ENCODE measurements at regions not wholly inside any gene's neighbourhood (a gene's known extent, or its start where the extent isn't known, plus 50 kb on each side); places are given as distances from the start of the nearest gene placed in this dataset.

DNA sequence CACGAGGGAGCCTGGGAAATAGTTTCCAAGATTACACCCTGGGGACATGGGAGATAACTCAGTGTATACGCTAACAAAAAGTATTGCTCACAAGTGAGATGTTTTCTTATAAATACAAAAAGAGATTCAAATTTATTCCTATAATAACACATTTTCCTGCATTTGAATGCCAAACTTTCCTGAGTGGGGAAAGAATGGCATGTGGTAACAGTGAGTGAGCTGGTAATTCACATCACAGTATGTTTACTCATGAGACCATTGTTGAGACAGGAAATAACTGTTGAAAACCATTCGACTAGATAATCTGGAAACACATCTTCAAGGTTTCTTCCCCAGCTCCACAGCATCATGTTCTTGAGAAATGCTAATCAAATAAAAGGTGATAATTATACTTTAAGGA lies 109.1 kb downstream of the TASL start (continued):
- TF ChIP-seq, protein P1, sequence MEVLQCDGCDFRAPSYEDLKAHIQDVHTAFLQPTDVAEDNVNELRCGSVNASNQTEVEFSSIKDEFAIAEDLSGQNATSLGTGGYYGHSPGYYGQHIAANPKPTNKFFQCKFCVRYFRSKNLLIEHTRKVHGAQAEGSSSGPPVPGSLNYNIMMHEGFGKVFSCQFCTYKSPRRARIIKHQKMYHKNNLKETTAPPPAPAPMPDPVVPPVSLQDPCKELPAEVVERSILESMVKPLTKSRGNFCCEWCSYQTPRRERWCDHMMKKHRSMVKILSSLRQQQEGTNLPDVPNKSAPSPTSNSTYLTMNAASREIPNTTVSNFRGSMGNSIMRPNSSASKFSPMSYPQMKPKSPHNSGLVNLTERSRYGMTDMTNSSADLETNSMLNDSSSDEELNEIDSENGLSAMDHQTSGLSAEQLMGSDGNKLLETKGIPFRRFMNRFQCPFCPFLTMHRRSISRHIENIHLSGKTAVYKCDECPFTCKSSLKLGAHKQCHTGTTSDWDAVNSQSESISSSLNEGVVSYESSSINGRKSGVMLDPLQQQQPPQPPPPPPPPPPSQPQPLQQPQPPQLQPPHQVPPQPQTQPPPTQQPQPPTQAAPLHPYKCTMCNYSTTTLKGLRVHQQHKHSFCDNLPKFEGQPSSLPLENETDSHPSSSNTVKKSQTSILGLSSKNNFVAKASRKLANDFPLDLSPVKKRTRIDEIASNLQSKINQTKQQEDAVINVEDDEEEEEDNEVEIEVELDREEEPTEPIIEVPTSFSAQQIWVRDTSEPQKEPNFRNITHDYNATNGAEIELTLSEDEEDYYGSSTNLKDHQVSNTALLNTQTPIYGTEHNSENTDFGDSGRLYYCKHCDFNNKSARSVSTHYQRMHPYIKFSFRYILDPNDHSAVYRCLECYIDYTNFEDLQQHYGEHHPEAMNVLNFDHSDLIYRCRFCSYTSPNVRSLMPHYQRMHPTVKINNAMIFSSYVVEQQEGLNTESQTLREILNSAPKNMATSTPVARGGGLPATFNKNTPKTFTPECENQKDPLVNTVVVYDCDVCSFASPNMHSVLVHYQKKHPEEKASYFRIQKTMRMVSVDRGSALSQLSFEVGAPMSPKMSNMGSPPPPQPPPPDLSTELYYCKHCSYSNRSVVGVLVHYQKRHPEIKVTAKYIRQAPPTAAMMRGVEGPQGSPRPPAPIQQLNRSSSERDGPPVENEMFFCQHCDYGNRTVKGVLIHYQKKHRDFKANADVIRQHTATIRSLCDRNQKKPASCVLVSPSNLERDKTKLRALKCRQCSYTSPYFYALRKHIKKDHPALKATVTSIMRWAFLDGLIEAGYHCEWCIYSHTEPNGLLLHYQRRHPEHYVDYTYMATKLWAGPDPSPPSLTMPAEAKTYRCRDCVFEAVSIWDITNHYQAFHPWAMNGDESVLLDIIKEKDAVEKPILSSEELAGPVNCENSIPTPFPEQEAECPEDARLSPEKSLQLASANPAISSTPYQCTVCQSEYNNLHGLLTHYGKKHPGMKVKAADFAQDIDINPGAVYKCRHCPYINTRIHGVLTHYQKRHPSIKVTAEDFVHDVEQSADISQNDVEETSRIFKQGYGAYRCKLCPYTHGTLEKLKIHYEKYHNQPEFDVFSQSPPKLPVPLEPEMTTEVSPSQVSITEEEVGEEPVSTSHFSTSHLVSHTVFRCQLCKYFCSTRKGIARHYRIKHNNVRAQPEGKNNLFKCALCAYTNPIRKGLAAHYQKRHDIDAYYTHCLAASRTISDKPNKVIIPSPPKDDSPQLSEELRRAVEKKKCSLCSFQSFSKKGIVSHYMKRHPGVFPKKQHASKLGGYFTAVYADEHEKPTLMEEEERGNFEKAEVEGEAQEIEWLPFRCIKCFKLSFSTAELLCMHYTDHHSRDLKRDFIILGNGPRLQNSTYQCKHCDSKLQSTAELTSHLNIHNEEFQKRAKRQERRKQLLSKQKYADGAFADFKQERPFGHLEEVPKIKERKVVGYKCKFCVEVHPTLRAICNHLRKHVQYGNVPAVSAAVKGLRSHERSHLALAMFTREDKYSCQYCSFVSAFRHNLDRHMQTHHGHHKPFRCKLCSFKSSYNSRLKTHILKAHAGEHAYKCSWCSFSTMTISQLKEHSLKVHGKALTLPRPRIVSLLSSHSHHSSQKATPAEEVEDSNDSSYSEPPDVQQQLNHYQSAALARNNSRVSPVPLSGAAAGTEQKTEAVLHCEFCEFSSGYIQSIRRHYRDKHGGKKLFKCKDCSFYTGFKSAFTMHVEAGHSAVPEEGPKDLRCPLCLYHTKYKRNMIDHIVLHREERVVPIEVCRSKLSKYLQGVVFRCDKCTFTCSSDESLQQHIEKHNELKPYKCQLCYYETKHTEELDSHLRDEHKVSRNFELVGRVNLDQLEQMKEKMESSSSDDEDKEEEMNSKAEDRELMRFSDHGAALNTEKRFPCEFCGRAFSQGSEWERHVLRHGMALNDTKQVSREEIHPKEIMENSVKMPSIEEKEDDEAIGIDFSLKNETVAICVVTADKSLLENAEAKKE (CRISPR knock-in tag; IDR thresholded peaks at IDR 0.05): no peak
- TF ChIP-seq JUNB (IDR thresholded peaks at IDR 0.05; ENCODE audit: unreplicated experiment) (no peak), REST (IDR thresholded peaks at IDR 0.05; ENCODE audit: unreplicated experiment) (no peak), NANOG (IDR thresholded peaks at IDR 0.05; ENCODE audit: borderline replicate concordance) (no peak), CREB1 (CRISPR knock-in tag; IDR thresholded peaks at IDR 0.05; ENCODE audit: low read depth) (no peak), STAT1 (IDR thresholded peaks at IDR 0.05; ENCODE audit: unreplicated experiment) (no peak), ZNF331 (CRISPR knock-in tag; IDR thresholded peaks at IDR 0.05; ENCODE audit: low read depth) (no peak)
- TF ChIP-seq, protein P2, sequence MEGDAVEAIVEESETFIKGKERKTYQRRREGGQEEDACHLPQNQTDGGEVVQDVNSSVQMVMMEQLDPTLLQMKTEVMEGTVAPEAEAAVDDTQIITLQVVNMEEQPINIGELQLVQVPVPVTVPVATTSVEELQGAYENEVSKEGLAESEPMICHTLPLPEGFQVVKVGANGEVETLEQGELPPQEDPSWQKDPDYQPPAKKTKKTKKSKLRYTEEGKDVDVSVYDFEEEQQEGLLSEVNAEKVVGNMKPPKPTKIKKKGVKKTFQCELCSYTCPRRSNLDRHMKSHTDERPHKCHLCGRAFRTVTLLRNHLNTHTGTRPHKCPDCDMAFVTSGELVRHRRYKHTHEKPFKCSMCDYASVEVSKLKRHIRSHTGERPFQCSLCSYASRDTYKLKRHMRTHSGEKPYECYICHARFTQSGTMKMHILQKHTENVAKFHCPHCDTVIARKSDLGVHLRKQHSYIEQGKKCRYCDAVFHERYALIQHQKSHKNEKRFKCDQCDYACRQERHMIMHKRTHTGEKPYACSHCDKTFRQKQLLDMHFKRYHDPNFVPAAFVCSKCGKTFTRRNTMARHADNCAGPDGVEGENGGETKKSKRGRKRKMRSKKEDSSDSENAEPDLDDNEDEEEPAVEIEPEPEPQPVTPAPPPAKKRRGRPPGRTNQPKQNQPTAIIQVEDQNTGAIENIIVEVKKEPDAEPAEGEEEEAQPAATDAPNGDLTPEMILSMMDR (conservative IDR thresholded peaks at IDR 0.05; ENCODE audit: low read depth in 2 of 2): no peak

Measured in GM23338 (cell line).